ENCODE measurements at regions not wholly inside any gene's neighbourhood (a gene's known extent, or its start where the extent isn't known, plus 50 kb on each side); places are given as distances from the start of the nearest gene placed in this dataset.

DNA sequence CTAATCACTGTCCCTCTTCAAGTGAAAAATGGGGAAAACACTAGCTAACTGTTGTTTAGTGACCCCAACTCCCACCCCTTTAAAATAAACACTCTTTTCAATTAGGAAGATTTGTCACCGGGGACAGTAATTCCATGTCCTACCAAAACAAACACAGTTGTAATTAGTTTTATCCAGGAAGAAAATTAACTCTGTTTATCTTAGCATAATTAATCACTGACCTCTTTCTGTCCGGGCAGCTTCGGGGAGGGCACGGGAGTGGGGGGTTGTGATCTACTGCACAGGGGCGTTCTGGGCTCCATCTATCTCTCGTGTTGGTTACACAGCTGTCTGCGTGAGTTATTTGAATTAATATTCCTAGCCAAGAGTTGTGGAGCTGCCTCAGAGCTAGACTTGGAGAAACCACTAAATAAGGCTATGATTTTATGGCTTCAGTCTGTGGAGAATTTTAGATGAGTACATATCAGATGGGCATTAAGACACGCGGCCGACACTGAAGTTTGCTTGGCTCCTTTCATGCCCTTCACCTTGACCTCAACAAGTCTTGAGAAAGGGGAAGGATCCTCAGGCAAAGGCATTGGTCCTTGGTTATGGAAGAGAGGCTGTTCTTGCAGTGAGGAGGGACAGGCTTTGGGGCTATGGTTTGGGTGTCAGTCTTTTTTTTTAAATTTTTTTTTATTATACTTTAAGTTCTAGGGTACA, 102.0 kb upstream of the TRABD2B start:
- TF ChIP-seq POLR2A (IDR thresholded peaks at IDR 0.05; ENCODE audit: low read depth, low read length), result no peak
- TF ChIP-seq, protein P1, sequence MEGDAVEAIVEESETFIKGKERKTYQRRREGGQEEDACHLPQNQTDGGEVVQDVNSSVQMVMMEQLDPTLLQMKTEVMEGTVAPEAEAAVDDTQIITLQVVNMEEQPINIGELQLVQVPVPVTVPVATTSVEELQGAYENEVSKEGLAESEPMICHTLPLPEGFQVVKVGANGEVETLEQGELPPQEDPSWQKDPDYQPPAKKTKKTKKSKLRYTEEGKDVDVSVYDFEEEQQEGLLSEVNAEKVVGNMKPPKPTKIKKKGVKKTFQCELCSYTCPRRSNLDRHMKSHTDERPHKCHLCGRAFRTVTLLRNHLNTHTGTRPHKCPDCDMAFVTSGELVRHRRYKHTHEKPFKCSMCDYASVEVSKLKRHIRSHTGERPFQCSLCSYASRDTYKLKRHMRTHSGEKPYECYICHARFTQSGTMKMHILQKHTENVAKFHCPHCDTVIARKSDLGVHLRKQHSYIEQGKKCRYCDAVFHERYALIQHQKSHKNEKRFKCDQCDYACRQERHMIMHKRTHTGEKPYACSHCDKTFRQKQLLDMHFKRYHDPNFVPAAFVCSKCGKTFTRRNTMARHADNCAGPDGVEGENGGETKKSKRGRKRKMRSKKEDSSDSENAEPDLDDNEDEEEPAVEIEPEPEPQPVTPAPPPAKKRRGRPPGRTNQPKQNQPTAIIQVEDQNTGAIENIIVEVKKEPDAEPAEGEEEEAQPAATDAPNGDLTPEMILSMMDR (IDR thresholded peaks at IDR 0.05; ENCODE audit: extremely low read depth in 1 of 2, insufficient read depth in 1 of 2, low read depth in 1 of 2, low read length in 2 of 2), result no peak

Data from endothelial cell of umbilical vein (primary cell).